DND-41 (cell line): ENCODE measurements at regions not wholly inside any gene's neighbourhood (a gene's known extent, or its start where the extent isn't known, plus 50 kb on each side); places are given as distances from the start of the nearest gene placed in this dataset.

ENCODE experiments used
- CTCF ChIP-seq: IDR thresholded peaks from 2 replicates; pipeline ENCODE4 v1.5.1; 2012; ENCODE audit warnings: borderline replicate concordance, low read length, moderate library complexity, mild to moderate bottlenecking; ENCODE audit not compliant: poor library complexity, severe bottlenecking; ENCODE audit errors: extremely low read depth
- EZH2 ChIP-seq: IDR thresholded peaks from 3 replicates; pipeline ENCODE4 v1.6.1; 2012; ENCODE audit warnings: borderline replicate concordance, low read depth, mild to moderate bottlenecking, moderate library complexity, low read length, inconsistent platforms; ENCODE audit not compliant: severe bottlenecking

- TF ChIP-seq CTCF (no peak), EZH2 (no peak)
Observed at GRCh38 chr13:87087741-87088140, 583.4 kb upstream of the SLITRK5 start.
